Upper lobe of left lung (tissue), 4 donors: ENCODE measurements at regions not wholly inside any gene's neighbourhood (a gene's known extent, or its start where the extent isn't known, plus 50 kb on each side); places are given as distances from the start of the nearest gene placed in this dataset.

Experiments used
- EP300 ChIP-seq, 4 donors: sonication (generic); formaldehyde crosslinking; IDR thresholded peaks; one replicate each; pipeline ENCODE4 v1.5.1; 2017; ENCODE audit warnings: antibody characterized with exemption in 4 of 4, control low read depth in 2 of 4
- POLR2A ChIP-seq, 4 donors: fragments of 450-650 bp; IDR thresholded peaks; one replicate each; pipeline ENCODE4 v1.5.1; 2016 to 2017; ENCODE audit warnings: antibody characterized with exemption in 4 of 4, mild to moderate bottlenecking in 2 of 4
- POLR2AphosphoS5 ChIP-seq, 2 donors: sonication (generic); formaldehyde crosslinking; IDR thresholded peaks; one replicate each; pipeline ENCODE4 v1.5.1; 2017; ENCODE audit warnings: antibody characterized with exemption in 2 of 2
- TF ChIP-seq, protein P1 (sequence below), 6 experiments: fragments of 450-650 bp in 4 of 6; fragments of 200-600 bp in 2 of 6; sonication (generic) in 2 of 6; IDR thresholded peaks; one replicate each; pipeline ENCODE4 v1.5.1; 2016 to 2019; ENCODE audit warnings: antibody characterized with exemption in 6 of 6

DNA sequence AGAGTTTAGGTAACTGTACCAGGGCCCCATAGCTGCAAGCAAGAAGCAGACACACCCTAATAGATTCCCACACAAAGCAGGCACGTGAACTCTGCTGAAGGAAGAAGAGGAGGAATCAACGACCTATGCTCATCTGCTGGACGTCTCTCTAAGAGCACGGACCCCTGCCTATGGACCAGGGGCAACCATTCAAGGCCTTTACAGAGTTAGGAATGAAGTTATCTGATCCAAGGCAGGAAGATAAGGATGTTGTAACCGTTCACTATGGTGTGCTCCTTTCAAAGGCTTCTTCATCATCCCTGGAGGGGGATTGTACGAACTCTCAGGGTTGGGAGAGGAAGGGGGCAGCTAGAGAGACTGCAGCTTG, 141.6 kb upstream of the PARP11 start:
- TF ChIP-seq, protein P1, sequence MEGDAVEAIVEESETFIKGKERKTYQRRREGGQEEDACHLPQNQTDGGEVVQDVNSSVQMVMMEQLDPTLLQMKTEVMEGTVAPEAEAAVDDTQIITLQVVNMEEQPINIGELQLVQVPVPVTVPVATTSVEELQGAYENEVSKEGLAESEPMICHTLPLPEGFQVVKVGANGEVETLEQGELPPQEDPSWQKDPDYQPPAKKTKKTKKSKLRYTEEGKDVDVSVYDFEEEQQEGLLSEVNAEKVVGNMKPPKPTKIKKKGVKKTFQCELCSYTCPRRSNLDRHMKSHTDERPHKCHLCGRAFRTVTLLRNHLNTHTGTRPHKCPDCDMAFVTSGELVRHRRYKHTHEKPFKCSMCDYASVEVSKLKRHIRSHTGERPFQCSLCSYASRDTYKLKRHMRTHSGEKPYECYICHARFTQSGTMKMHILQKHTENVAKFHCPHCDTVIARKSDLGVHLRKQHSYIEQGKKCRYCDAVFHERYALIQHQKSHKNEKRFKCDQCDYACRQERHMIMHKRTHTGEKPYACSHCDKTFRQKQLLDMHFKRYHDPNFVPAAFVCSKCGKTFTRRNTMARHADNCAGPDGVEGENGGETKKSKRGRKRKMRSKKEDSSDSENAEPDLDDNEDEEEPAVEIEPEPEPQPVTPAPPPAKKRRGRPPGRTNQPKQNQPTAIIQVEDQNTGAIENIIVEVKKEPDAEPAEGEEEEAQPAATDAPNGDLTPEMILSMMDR (IDR thresholded peaks at IDR 0.05): no peak
- TF ChIP-seq POLR2A (IDR thresholded peaks at IDR 0.05): no peak
- no peak for TF ChIP-seq EP300 (IDR thresholded peaks at IDR 0.05)
- TF ChIP-seq POLR2AphosphoS5 (IDR thresholded peaks at IDR 0.05): no peak
